Transverse colon (tissue), 4 donors: ENCODE measurements at regions not wholly inside any gene's neighbourhood (a gene's known extent, or its start where the extent isn't known, plus 50 kb on each side); places are given as distances from the start of the nearest gene placed in this dataset.

Experiments used
- DNase-seq: peaks from one replicate; pipeline ENCODE4 v3.0.0-alpha.2; 2019
- H3K27ac ChIP-seq, 4 donors: fragments of 200-600 bp; sonication (generic); 2 replicates each; pipeline ENCODE4 v1.5.1; 2016 to 2018; ENCODE audit warnings: inconsistent platforms in 4 of 4
- H3K27me3 ChIP-seq: fragments of 200-600 bp; sonication (generic); 2 replicates; pipeline ENCODE4 v1.5.1; 2017; ENCODE audit warnings: inconsistent platforms
- H3K36me3 ChIP-seq, 4 donors: fragments of 200-600 bp; sonication (generic); 2 replicates each; pipeline ENCODE4 v1.5.1; 2017 to 2019; ENCODE audit warnings: inconsistent platforms in 4 of 4
- H3K4me1 ChIP-seq, 4 donors: fragments of 200-600 bp; sonication (generic); 2 replicates each; pipeline ENCODE4 v1.5.1; 2017 to 2020; ENCODE audit warnings: inconsistent platforms in 4 of 4
- H3K4me3 ChIP-seq, 4 donors: fragments of 200-600 bp; sonication (generic); 1 replicate in 1 of 4; 2 replicates in 3 of 4; pipeline versions ENCODE4 v1.5.1 to v1.6.1; 2017 to 2019; ENCODE audit warnings: inconsistent platforms in 4 of 4
- H3K9me3 ChIP-seq, 2 donors: fragments of 200-600 bp; sonication (generic); 2 replicates each; pipeline ENCODE4 v1.5.1; 2017 to 2019; ENCODE audit warnings: inconsistent platforms in 2 of 2
- CTCF ChIP-seq, 5 experiments: fragments of 200-600 bp in 3 of 5; fragments of 450-650 bp in 2 of 5; sonication (generic) in 3 of 5; IDR thresholded peaks; 1 replicate in 2 of 5; 2 replicates in 3 of 5; pipeline ENCODE4 v1.5.1; 2016 to 2017; ENCODE audit warnings: antibody characterized with exemption in 5 of 5, inconsistent platforms in 3 of 5, mild to moderate bottlenecking in 2 of 5, moderate library complexity in 1 of 5
- EP300 ChIP-seq: sonication (generic); formaldehyde crosslinking; IDR thresholded peaks from one replicate; pipeline ENCODE4 v1.6.1; 2017; ENCODE audit warnings: antibody characterized with exemption, low read depth
- POLR2A ChIP-seq: fragments of 450-650 bp; IDR thresholded peaks from one replicate; pipeline ENCODE4 v1.6.1; 2016; ENCODE audit warnings: antibody characterized with exemption, mild to moderate bottlenecking, moderate library complexity
- POLR2AphosphoS5 ChIP-seq, 3 donors: sonication (generic); formaldehyde crosslinking; IDR thresholded peaks; one replicate each; pipeline ENCODE4 v1.6.1; 2016; ENCODE audit warnings: antibody characterized with exemption in 3 of 3
- WGBS, 2 donors: methylation state at CpG; one replicate each; pipeline ENCODE4 v1.1.5; 2018; ENCODE audit warnings: low coverage in 1 of 2; 5-methylcytosine and 5-hydroxymethylcytosine counted together
- in situ Hi-C, 4 donors: fragments of 200-750 bp; cut with MboI; loops; one replicate each; pipeline versions ENCODE4 v1.15.0 to v1.15.1; 2017; ENCODE audit warnings: low sequenced_read_pairs in 3 of 4, low pct_ligation_motif_present in 1 of 4, low pct_unique_long_range_greater_than_20kb in 1 of 4
- intact Hi-C: fragments of 100-400 bp; cut with DNase I; formaldehyde crosslinking; loops from one replicate; pipeline ENCODE4 v1.15.1; 2023; ENCODE audit warnings: low total_unique reads

GRCh38 chr11:122435540-122436187 lies 219.9 kb upstream of the UBASH3B start:
- intact Hi-C loops (no loop called here), in situ Hi-C loops (no loop called here)
- DNase-seq, result no peak
- peaks cover 6% of the 10 kb centered on the region for H3K27me3 ChIP-seq
- TF ChIP-seq POLR2AphosphoS5 (IDR thresholded peaks at IDR 0.05), result no peak
- TF ChIP-seq EP300, result no peak
- no peak overlapping the region for H3K27ac ChIP-seq
- no peaks in the 10 kb centered on the region for H3K36me3 ChIP-seq
- H3K4me1 ChIP-seq, result peaks cover 0 to 6% (median 0%) of the 10 kb centered on the region in 4 donors
- 77 to 85% methylated on average over 7 of the region's 7 CpGs for WGBS, 2 donors
- no peak overlapping the region for H3K4me3 ChIP-seq
- no peaks in the 10 kb centered on the region for H3K9me3 ChIP-seq

GRCh38 chr11:122434786-122435185 lies 220.7 kb upstream of the UBASH3B start:
- WGBS, 2 donors, result 29 to 33% methylated on average over 1 of the region's 1 CpG
- peaks cover 0 to under 1% (median 0%) of the 10 kb centered on the region in 4 donors for H3K4me1 ChIP-seq

GRCh38 chr11:122430490-122430889 lies 225.0 kb upstream of the UBASH3B start:
- H3K36me3 ChIP-seq, result no peaks in the 10 kb centered on the region
- no peak for TF ChIP-seq CTCF (IDR thresholded peaks at IDR 0.05)
- no peak for TF ChIP-seq POLR2A
- TF ChIP-seq EP300, result no peak
- TF ChIP-seq POLR2AphosphoS5 (IDR thresholded peaks at IDR 0.05), result no peak
- intact Hi-C loops, result no loop called here

More at GRCh38 chr11:122434786-122435185, 220.7 kb upstream of the UBASH3B start:
- in situ Hi-C loops (no loop called here), intact Hi-C loops (no loop called here)
- Histone ChIP-seq H3K4me3 (no peak overlapping the region), H3K36me3 (no peaks in the 10 kb centered on the region), H3K27ac (no peak overlapping the region), H3K27me3 (no peaks in the 10 kb centered on the region), H3K9me3 (no peaks in the 10 kb centered on the region)
- no peak for DNase-seq
- TF ChIP-seq POLR2AphosphoS5 (IDR thresholded peaks at IDR 0.05), result no peak
- no peak for TF ChIP-seq POLR2A
- TF ChIP-seq EP300, result no peak
- no peak for TF ChIP-seq CTCF (IDR thresholded peaks at IDR 0.05)

GRCh38 chr11:122426073-122426472 lies 229.4 kb upstream of the UBASH3B start:
- Histone ChIP-seq H3K36me3 (no peaks in the 10 kb centered on the region), H3K4me1 (no peaks in the 10 kb centered on the region), H3K27ac (no peak overlapping the region), H3K27me3 (no peaks in the 10 kb centered on the region), H3K9me3 (no peaks in the 10 kb centered on the region), H3K4me3 (no peak overlapping the region)
- intact Hi-C loops (no loop called here), in situ Hi-C loops (no loop called here)
- TF ChIP-seq EP300 (no peak), CTCF (IDR thresholded peaks at IDR 0.05) (no peak), POLR2A (no peak)
- DNase-seq, result no peak
- WGBS, 2 donors, result 66 to 93% methylated on average over 2 of the region's 2 CpGs

More at GRCh38 chr11:122430490-122430889, 225.0 kb upstream of the UBASH3B start:
- Histone ChIP-seq H3K4me3 (no peak overlapping the region), H3K27me3 (no peaks in the 10 kb centered on the region), H3K9me3 (no peaks in the 10 kb centered on the region), H3K4me1 (no peaks in the 10 kb centered on the region), H3K27ac (no peak overlapping the region)
- DNase-seq, result no peak
- in situ Hi-C loops, result no loop called here
- 62 to 92% methylated on average over 2 to 4 of the region's 4 CpGs for WGBS, 2 donors

GRCh38 chr11:122424636-122425035 lies 230.9 kb upstream of the UBASH3B start:
- Histone ChIP-seq H3K4me1 (no peaks in the 10 kb centered on the region), H3K27ac (no peak overlapping the region), H3K36me3 (no peaks in the 10 kb centered on the region), H3K27me3 (no peaks in the 10 kb centered on the region), H3K4me3 (no peak overlapping the region), H3K9me3 (no peaks in the 10 kb centered on the region)
- intact Hi-C loops (no loop called here), in situ Hi-C loops (no loop called here)
- no peak for DNase-seq
- WGBS, 2 donors, result 45 to 63% methylated on average over 1 of the region's 1 CpG
- TF ChIP-seq EP300, result no peak
